HG03103 (cell line): ENCODE measurements at regions not wholly inside any gene's neighbourhood (a gene's known extent, or its start where the extent isn't known, plus 50 kb on each side); places are given as distances from the start of the nearest gene placed in this dataset.
"Not testable (repeated sequence)": the region's sequence is repeated elsewhere in the genome, so short reads cannot be mapped to it uniquely, and the experiment has no call there.

Experiments
- ATAC-seq: cut with Tn5 transposase; IDR thresholded peaks from one replicate; pipeline ENCODE4 v1.9.1; 2021; ENCODE audit warnings: low read depth; ENCODE audit not compliant: unreplicated experiment

- ATAC-seq: no peak
These were observed 394.8 kb upstream of the IGFBP3 start for GRCh38 chr7:46315891-46316290.

DNA sequence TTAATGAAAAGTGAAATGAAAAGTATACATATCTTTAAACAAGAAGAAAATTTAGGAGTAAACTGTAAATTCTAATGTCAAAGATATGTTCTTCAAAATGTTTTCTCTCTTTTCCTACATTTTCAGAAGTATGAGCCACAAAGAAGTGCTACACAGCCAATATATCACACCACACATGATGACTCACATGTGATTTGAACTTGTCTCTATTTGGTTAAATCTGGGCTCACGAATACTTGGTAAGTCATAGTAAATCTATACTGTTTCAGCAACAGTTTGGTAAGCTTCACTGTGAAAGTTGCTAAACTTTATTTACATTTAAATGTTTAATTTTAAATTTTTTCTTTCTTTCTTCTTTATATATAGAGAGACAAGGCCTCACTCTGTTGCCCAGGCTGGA lies 380.6 kb upstream of the IGFBP3 start:
- ATAC-seq: no peak

GRCh38 chr7:46297515-46297914 lies 376.4 kb upstream of the IGFBP3 start:
- no peak for ATAC-seq

DNA sequence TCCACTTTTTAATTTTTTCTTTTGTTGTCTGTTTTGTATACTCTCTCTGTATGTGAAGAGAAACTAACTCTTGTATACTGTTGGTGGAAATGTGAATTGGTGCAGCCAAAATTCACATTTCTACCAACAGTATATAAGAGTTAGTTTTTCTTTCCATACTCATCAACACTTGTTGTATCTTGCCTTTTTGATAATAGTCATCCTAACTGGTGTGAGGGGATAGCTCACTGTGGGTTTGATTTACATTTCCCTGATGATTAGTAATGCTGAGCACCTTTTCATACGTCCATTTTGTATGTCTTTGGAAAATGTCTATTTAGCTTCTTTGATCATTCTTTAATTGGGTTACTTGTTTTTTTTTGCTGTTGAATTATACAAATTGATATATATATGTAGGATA lies 375.5 kb upstream of the IGFBP3 start:
- ATAC-seq: no peak

GRCh38 chr7:46294381-46294780 lies 373.3 kb upstream of the IGFBP3 start:
- ATAC-seq: no peak

GRCh38 chr7:46292741-46293140 lies 371.7 kb upstream of the IGFBP3 start:
- no peak for ATAC-seq

DNA sequence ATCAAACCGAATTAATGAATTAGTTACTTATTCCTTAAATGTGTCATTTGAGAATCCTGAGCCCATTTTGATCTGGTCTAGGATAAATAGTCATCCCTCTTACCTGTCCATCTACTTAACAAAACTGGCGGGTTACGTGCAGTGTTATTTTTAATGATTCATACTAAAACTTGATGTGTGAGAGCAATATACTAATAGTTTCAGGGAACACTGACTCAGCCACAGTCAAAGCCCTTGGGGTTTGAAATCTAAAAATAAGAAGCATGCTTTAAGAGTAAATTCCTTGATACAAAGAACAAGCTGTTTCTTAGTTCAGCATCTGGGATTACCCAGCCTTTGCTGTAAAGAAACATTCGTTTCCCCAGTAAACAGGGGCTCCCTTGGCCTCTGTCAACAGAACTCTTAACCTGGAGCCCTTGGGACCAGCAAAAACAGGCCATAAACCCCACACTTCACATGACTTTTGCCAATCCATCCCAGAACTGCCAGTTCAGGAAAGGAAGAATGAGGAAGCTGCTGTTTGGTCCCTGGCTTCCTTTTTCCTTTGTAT lies 370.6 kb upstream of the IGFBP3 start:
- peak; percentile 52 for ATAC-seq

DNA sequence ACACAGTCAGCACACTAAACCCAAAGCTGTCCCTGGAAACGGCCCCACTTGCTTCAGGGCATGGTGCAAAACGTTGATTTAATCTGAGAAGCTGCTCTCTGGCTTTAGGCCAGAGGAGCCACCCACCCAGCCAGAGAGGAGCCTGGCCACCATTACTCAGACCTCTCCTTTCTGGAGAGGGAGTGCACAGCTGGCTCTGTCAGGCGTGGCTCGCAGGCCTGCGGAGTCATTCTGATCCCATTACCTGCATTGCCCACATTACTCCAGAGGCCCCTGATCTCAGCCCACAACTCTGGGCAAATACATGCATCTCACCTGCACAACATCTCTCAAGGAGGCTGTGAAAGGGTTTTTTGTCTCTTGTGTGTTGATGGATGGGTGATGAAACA lies 370.0 kb upstream of the IGFBP3 start:
- peak; percentile 35 for ATAC-seq

GRCh38 chr7:46290374-46291049 lies 369.4 kb upstream of the IGFBP3 start:
- peak; percentile 20 for ATAC-seq

DNA sequence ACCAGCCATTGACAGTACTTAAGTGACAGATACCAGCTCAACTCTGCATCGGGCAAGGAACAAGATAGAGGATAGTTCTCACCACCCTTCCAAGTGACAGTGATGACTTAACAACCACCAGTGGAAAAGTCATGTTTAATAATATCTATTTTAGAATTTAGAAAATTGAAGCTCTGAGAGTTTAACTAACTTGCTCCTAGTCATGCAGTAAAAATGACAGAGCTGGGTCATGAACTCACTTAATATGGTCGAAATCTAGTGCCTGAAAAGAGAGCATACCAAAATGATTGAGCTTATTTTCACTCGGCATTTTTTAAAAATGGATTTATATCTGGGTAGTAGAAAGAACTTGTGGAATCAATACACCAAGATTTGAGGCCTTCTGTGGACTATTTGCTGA lies 367.8 kb upstream of the IGFBP3 start:
- ATAC-seq: no peak

DNA sequence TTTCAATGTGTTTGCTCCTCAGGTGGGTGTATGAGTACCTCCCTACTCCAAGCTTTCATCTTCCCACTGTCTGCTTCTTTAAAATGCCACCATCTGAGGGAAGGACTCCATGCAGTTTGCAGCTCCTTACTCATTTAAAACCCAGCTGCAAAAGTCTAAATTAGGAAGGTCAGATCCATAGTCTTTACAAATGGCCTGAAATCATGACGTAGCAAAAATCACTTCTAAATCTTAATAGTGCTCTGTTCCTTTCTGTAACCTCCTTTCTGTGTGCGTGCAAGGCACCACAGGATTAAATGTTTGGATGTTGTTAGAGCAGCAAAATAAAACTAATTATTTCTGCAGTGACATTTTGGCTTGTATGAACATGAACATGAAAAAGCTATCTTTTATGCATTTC lies 366.9 kb upstream of the IGFBP3 start:
- ATAC-seq: no peak

DNA sequence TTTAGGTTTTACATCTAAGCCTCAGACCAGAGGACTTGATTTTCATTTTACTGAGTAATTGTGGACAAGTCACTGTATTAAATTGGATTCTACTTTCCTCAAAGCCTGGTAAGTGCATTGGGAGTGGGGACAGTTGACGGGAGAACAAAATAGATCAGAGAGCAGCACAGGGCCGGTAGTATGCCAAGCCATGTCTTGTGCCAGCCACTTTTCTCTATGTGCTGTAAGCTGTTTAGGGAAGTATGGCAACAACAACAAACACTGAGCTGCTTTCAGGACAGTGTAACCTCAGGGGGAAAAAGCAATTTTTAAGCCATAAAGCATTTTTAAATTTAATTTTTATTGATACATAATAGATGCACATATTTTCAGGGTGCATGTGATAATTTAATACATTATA lies 365.9 kb upstream of the IGFBP3 start:
- ATAC-seq: no peak

- no peak for ATAC-seq
These were observed 365.3 kb upstream of the IGFBP3 start for GRCh38 chr7:46286356-46286755.

DNA sequence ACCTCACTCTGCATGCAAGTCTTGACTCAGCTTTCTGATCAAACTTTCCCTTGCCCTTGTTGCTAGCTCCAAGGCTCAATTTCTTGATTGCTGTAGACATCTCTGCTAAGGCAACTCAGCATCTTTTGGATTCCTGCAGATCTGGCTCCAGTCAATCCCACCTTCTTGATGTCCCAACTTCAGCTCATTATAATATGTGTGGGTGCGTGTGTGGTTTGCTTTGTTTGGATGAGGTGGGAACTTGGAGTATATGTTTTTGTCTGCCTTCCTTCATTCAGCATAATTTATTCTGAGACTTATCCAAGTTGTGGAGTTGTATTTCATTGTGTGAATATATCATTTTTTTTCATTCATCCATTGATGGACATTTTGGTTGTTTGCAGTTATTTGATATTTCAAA lies 364.8 kb upstream of the IGFBP3 start:
- ATAC-seq: no peak

DNA sequence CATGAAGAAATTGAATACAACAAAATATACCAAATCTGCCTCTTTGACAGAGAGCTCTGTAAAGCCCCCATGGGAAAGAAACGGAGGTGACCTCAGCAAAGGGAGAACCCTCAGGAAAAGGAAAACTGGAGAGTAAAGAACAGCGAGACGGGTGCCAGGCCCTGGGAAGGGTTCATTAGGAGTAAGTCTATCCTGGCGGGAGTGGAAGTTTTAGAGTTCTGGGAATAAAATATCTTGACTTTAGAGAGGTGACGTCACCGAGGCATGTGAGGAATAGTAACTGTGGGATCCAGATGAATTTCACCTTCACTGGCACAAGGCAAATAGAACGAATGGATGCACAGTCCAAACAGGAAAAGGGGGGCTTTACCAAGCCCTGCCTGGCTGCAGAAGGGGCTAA lies 362.8 kb upstream of the IGFBP3 start:
- no peak for ATAC-seq

DNA sequence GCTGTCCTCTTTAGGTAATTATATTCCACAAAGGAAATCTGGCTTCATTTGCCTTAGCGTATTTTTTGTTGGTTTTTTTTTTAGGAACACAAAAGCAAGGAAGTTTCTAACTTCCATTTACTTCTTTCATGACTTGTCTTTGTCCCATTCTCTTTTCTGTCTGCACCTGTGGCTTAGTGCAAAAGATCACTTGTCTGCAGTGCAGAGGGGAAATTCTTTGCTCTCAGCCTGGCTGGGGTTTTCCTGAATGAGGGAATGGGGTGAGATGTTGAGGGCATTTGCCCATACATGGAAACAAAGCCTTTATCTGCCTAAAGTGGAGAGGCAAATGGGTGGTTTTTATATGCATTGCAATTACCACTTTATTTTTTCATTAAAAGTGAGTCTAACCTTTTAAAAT lies 361.1 kb upstream of the IGFBP3 start:
- no peak for ATAC-seq

GRCh38 chr7:46281071-46281470 lies 360.0 kb upstream of the IGFBP3 start:
- no peak for ATAC-seq

GRCh38 chr7:46279290-46279689 lies 358.2 kb upstream of the IGFBP3 start:
- ATAC-seq: no peak

DNA sequence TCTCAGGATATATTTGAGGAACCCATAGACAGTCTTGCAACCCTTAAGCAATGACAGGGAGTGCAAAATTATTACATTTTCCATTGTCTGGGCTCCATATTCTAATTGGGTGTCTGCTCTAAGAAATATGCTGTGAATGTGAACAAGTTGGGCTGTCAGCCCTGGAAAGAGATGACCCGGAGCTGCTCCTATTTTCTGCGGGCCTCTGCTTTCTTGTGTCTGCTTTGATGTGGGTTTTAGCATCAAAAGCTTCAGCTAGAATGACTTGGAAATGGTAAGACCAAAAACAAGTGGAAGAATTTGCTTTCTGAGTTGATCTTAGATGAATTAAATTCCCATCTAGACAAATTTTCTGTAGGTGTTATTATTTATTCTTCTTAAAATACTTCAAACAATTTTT lies 343.6 kb upstream of the IGFBP3 start:
- ATAC-seq: no peak

- not testable (repeated sequence) for ATAC-seq
These were observed 340.6 kb upstream of the IGFBP3 start for GRCh38 chr7:46261638-46262037.

DNA sequence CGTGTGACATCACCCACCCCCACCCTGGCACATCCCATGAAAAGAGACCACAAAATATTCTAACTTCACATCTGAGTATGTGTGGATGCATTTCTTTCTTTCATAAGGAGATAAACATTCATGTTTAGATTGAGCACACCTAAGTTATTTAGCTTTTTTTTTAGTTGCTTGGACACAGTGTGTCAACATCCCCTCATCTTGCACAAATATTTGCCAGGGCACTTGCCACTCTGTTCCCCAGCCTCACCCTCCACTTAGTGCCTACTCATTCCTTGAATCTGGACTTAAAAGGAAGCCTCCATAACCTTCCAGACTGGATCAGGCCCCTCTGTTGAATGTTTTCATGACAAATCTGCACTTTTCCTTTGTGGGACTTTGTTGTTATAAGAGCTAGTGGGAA lies 338.9 kb upstream of the IGFBP3 start:
- no peak for ATAC-seq

DNA sequence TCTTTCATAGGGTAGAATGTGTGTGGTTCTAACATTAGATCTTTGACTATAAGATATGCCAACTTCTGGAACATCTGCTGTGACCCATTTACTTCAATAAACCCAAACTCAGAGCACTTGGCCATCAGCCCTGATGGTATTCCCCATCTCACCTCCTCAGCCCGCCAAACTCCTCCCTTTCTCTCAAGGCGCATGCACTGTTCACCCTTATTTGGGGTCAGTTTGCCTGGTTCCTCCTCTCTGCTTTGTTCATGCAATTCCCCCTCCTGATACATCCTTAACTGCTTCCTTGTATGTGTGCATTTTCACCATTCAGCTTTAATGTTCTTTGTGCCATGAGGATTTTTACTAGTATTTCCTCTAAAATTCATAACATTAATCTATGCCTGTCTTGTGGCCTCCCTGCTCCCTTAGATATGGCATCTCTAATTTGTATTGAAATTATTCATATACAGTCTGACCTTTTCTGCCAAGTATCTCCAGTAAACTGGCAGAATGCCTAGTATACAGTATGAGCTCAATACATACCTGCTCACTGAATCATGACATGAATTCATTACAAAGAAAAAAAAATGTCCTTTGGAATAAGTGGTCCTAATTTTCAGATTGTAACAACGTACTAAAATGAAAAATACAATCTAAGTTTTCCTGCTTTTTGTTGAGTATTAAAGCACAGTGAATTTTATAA lies 336.8 kb upstream of the IGFBP3 start:
- no peak for ATAC-seq
